ENCODE measurements at regions not wholly inside any gene's neighbourhood (a gene's known extent, or its start where the extent isn't known, plus 50 kb on each side); places are given as distances from the start of the nearest gene placed in this dataset.

DNA sequence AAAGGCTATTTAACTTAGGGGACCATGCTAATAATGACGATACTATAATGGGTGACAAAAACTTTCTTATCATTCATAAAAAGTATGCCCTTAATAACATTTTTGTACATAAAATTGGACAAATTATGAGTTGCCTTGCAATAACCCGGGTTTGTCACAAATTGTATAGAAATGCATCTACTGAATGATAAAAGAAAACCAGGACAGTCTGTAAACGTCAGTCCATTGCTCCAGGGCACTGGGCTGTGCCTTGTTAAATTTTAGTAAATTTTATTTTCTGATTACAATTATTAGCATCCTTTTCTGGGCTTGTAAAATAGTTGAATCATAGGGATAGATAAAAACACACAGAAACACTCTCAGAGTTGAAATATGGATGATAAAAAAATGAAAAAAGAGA is 778.3 kb downstream of the RAPGEF2 start:
- no peak overlapping the region for H3K9ac ChIP-seq (ENCODE audit: control insufficient read depth, insufficient read depth, low read length)
- H3K4me2 ChIP-seq (ENCODE audit: control insufficient read depth, insufficient read depth), result no peak overlapping the region
- no TSS peak for BruUV-seq (replicated peaks)
- in situ Hi-C loops (cut with MboI), result no loop called here
- SMC1A ChIA-PET (ENCODE audit: uncharacterized antibody, unreplicated experiment), result no interaction called here
- no peaks in the 10 kb centered on the region for H3K27me3 ChIP-seq (replicated peaks in 1 of 2; ENCODE audit: control insufficient read depth in 2 of 2, insufficient read depth in 2 of 2, low read length in 1 of 2)
- RAD21 ChIA-PET (ENCODE audit: unreplicated experiment), result no interaction called here
- WGBS (ENCODE audit: insufficient coverage, insufficient replicate concordance, low lambda C conversion rate, missing lambda C conversion rate), result 32% methylated on average over 3 of the region's 3 CpGs
- DNase-seq (ENCODE audit: low read depth, low spot score), result no peak
- no peak overlapping the region for H2AFZ ChIP-seq (ENCODE audit: control insufficient read depth, low read depth, low read length)
- no peaks in the 10 kb centered on the region for H3K36me3 ChIP-seq (ENCODE audit: control insufficient read depth in 2 of 2, insufficient read depth in 2 of 2, low read length in 1 of 2)
- intact Hi-C loops (cut with micrococcal nuclease; ENCODE audit: unreplicated experiment), result no loop called here
- H4K20me1 ChIP-seq (ENCODE audit: control insufficient read depth, insufficient read depth), result no peaks in the 10 kb centered on the region
- H3K9me3 ChIP-seq (replicated peaks; ENCODE audit: control insufficient read depth, insufficient read depth, low read length), result no peaks in the 10 kb centered on the region
- FAIRE-seq, result no peak
- no peak overlapping the region for H3K4me3 ChIP-seq
- POLR2A ChIA-PET, result no interaction called here
- CTCF ChIA-PET, result no interaction called here
- no peaks in the 10 kb centered on the region for H3K79me2 ChIP-seq (ENCODE audit: control insufficient read depth, insufficient read depth, low read length)
- H3K4me1 ChIP-seq (ENCODE audit: control insufficient read depth, insufficient read depth, low read length), result no peaks in the 10 kb centered on the region
- ATAC-seq, result no peak
- no peak overlapping the region for H3K27ac ChIP-seq (ENCODE audit: control insufficient read depth, insufficient read depth)
- no peak for TF ChIP-seq NR2F1 (conservative IDR thresholded peaks at IDR 0.05)
- TF ChIP-seq EZH2 (IDR thresholded peaks at IDR 0.05; ENCODE audit: borderline replicate concordance, control insufficient read depth, low read depth, low read length), result no peak
- TF ChIP-seq MEF2B (IDR thresholded peaks at IDR 0.05; ENCODE audit: partially characterized antibody, poor library complexity, severe bottlenecking), result no peak
- TF ChIP-seq, protein P1, sequence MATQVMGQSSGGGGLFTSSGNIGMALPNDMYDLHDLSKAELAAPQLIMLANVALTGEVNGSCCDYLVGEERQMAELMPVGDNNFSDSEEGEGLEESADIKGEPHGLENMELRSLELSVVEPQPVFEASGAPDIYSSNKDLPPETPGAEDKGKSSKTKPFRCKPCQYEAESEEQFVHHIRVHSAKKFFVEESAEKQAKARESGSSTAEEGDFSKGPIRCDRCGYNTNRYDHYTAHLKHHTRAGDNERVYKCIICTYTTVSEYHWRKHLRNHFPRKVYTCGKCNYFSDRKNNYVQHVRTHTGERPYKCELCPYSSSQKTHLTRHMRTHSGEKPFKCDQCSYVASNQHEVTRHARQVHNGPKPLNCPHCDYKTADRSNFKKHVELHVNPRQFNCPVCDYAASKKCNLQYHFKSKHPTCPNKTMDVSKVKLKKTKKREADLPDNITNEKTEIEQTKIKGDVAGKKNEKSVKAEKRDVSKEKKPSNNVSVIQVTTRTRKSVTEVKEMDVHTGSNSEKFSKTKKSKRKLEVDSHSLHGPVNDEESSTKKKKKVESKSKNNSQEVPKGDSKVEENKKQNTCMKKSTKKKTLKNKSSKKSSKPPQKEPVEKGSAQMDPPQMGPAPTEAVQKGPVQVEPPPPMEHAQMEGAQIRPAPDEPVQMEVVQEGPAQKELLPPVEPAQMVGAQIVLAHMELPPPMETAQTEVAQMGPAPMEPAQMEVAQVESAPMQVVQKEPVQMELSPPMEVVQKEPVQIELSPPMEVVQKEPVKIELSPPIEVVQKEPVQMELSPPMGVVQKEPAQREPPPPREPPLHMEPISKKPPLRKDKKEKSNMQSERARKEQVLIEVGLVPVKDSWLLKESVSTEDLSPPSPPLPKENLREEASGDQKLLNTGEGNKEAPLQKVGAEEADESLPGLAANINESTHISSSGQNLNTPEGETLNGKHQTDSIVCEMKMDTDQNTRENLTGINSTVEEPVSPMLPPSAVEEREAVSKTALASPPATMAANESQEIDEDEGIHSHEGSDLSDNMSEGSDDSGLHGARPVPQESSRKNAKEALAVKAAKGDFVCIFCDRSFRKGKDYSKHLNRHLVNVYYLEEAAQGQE (IDR thresholded peaks at IDR 0.05; ENCODE audit: low read depth, low read length), result no peak
- TF ChIP-seq, protein P2, sequence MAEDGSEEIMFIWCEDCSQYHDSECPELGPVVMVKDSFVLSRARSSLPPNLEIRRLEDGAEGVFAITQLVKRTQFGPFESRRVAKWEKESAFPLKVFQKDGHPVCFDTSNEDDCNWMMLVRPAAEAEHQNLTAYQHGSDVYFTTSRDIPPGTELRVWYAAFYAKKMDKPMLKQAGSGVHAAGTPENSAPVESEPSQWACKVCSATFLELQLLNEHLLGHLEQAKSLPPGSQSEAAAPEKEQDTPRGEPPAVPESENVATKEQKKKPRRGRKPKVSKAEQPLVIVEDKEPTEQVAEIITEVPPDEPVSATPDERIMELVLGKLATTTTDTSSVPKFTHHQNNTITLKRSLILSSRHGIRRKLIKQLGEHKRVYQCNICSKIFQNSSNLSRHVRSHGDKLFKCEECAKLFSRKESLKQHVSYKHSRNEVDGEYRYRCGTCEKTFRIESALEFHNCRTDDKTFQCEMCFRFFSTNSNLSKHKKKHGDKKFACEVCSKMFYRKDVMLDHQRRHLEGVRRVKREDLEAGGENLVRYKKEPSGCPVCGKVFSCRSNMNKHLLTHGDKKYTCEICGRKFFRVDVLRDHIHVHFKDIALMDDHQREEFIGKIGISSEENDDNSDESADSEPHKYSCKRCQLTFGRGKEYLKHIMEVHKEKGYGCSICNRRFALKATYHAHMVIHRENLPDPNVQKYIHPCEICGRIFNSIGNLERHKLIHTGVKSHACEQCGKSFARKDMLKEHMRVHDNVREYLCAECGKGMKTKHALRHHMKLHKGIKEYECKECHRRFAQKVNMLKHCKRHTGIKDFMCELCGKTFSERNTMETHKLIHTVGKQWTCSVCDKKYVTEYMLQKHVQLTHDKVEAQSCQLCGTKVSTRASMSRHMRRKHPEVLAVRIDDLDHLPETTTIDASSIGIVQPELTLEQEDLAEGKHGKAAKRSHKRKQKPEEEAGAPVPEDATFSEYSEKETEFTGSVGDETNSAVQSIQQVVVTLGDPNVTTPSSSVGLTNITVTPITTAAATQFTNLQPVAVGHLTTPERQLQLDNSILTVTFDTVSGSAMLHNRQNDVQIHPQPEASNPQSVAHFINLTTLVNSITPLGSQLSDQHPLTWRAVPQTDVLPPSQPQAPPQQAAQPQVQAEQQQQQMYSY (CRISPR knock-in tag; IDR thresholded peaks at IDR 0.05), result no peak
- TF ChIP-seq NFIC (IDR thresholded peaks at IDR 0.05; ENCODE audit: low read depth, low read length), result no peak
- no peak for TF ChIP-seq SMAD1 (IDR thresholded peaks at IDR 0.05; ENCODE audit: low read depth, partially characterized antibody)
- no peak for TF ChIP-seq BRCA1 (IDR thresholded peaks at IDR 0.05; ENCODE audit: low read depth, low read length)
- no peak for TF ChIP-seq RBBP5 (conservative IDR thresholded peaks at IDR 0.05)
- TF ChIP-seq, protein P3, sequence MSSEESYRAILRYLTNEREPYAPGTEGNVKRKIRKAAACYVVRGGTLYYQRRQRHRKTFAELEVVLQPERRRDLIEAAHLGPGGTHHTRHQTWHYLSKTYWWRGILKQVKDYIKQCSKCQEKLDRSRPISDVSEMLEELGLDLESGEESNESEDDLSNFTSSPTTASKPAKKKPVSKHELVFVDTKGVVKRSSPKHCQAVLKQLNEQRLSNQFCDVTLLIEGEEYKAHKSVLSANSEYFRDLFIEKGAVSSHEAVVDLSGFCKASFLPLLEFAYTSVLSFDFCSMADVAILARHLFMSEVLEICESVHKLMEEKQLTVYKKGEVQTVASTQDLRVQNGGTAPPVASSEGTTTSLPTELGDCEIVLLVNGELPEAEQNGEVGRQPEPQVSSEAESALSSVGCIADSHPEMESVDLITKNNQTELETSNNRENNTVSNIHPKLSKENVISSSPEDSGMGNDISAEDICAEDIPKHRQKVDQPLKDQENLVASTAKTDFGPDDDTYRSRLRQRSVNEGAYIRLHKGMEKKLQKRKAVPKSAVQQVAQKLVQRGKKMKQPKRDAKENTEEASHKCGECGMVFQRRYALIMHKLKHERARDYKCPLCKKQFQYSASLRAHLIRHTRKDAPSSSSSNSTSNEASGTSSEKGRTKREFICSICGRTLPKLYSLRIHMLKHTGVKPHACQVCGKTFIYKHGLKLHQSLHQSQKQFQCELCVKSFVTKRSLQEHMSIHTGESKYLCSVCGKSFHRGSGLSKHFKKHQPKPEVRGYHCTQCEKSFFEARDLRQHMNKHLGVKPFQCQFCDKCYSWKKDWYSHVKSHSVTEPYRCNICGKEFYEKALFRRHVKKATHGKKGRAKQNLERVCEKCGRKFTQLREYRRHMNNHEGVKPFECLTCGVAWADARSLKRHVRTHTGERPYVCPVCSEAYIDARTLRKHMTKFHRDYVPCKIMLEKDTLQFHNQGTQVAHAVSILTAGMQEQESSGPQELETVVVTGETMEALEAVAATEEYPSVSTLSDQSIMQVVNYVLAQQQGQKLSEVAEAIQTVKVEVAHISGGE (CRISPR knock-in tag; IDR thresholded peaks at IDR 0.05), result no peak
- no peak for TF ChIP-seq ZBTB4 (CRISPR knock-in tag; IDR thresholded peaks at IDR 0.05)
